HG02938 (cell line): ENCODE measurements at regions not wholly inside any gene's neighbourhood (a gene's known extent, or its start where the extent isn't known, plus 50 kb on each side); places are given as distances from the start of the nearest gene placed in this dataset.

Experiments used
- ATAC-seq: cut with Tn5 transposase; IDR thresholded peaks from one replicate; pipeline ENCODE4 v1.9.1; 2021; ENCODE audit warnings: mild to moderate bottlenecking, moderate library complexity; ENCODE audit not compliant: unreplicated experiment

- ATAC-seq = no peak
Measured at GRCh38 chrX:69110116-69110530, 55.1 kb downstream of the PJA1 start.

GRCh38 chrX:69109706-69110105 is 55.5 kb downstream of the PJA1 start:
- ATAC-seq = no peak

- ATAC-seq = no peak
Measured at GRCh38 chrX:69109036-69109663, 56.1 kb downstream of the PJA1 start.

GRCh38 chrX:69107747-69108401 is 57.4 kb downstream of the PJA1 start:
- no peak for ATAC-seq

GRCh38 chrX:69107231-69107739 is 58.0 kb downstream of the PJA1 start:
- ATAC-seq = no peak

GRCh38 chrX:69104756-69105434 is 60.4 kb downstream of the PJA1 start:
- no peak for ATAC-seq

GRCh38 chrX:69103539-69103938 is 61.7 kb downstream of the PJA1 start:
- no peak for ATAC-seq

GRCh38 chrX:69102612-69103194 is 62.5 kb downstream of the PJA1 start:
- no peak for ATAC-seq

- no peak for ATAC-seq
Measured at GRCh38 chrX:69101683-69102251, 63.5 kb downstream of the PJA1 start.

GRCh38 chrX:69100478-69100877 is 64.8 kb downstream of the PJA1 start:
- no peak for ATAC-seq

- ATAC-seq = no peak
Measured at GRCh38 chrX:69097451-69098236, 67.6 kb downstream of the PJA1 start.

GRCh38 chrX:69096963-69097362 is 68.3 kb downstream of the PJA1 start:
- ATAC-seq = no peak

- ATAC-seq = no peak
Measured at GRCh38 chrX:69094977-69095669, 70.1 kb downstream of the PJA1 start.

GRCh38 chrX:69093960-69094871 is 71.0 kb downstream of the PJA1 start:
- peak; percentile 51 for ATAC-seq

GRCh38 chrX:69090022-69090421 is 75.2 kb downstream of the PJA1 start:
- no peak for ATAC-seq

- ATAC-seq = no peak
Measured at GRCh38 chrX:69089203-69089602, 76.0 kb downstream of the PJA1 start.

GRCh38 chrX:69088171-69088938 is 76.9 kb downstream of the PJA1 start:
- ATAC-seq = no peak

- ATAC-seq = no peak
Measured at GRCh38 chrX:69085826-69086225, 79.4 kb downstream of the PJA1 start.
